Keratinocyte (primary cell): ENCODE measurements at regions not wholly inside any gene's neighbourhood (a gene's known extent, or its start where the extent isn't known, plus 50 kb on each side); places are given as distances from the start of the nearest gene placed in this dataset.

Experiments
- EZH2 ChIP-seq: IDR thresholded peaks from one replicate; pipeline ENCODE4 v1.6.1; 2012; ENCODE audit warnings: inconsistent platforms, mild to moderate bottlenecking, low read length, moderate library complexity
- TF ChIP-seq, protein P1 (sequence below), 3 experiments: IDR thresholded peaks in 1 of 3; conservative IDR thresholded peaks in 1 of 3; optimal IDR thresholded peaks in 1 of 3; 2 replicates in 2 of 3; 3 replicates in 1 of 3; pipeline versions ENCODE3 to v1.5.1; 2011; ENCODE audit warnings: low read length in 3 of 3, mild to moderate bottlenecking in 3 of 3, moderate library complexity in 2 of 3, control low read depth in 1 of 3, inconsistent platforms in 1 of 3; ENCODE audit not compliant: insufficient read depth in 2 of 3; ENCODE audit errors: extremely low read depth in 1 of 3

DNA sequence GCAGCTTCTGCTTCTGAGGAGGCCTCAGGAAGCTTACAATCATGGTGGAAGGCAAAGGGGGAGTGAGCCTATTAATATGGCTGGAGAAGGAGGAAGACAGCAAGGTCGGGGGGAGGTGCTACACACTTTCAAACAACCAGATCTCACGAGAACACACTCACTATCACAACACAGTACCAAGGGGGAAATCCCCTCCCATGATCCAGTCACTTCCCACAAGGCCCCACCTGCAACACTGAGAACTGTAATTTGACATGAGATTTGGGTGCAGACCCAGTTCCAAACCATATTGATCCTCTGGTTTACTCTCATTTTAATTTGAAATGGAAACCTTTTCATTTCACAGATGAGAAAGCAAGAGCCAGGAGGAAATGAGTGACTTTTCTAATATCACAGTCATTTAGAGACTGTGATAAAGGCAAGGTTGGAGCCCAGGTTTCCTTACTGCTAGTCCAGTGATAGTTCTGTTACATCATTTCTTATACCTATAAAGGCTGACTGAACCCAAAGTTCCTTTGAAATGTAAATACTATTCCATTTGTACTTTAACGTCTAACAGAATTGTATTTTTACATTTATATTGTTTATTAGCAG, 105.8 kb upstream of the GAP43 start:
- TF ChIP-seq, protein P1, sequence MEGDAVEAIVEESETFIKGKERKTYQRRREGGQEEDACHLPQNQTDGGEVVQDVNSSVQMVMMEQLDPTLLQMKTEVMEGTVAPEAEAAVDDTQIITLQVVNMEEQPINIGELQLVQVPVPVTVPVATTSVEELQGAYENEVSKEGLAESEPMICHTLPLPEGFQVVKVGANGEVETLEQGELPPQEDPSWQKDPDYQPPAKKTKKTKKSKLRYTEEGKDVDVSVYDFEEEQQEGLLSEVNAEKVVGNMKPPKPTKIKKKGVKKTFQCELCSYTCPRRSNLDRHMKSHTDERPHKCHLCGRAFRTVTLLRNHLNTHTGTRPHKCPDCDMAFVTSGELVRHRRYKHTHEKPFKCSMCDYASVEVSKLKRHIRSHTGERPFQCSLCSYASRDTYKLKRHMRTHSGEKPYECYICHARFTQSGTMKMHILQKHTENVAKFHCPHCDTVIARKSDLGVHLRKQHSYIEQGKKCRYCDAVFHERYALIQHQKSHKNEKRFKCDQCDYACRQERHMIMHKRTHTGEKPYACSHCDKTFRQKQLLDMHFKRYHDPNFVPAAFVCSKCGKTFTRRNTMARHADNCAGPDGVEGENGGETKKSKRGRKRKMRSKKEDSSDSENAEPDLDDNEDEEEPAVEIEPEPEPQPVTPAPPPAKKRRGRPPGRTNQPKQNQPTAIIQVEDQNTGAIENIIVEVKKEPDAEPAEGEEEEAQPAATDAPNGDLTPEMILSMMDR (optimal IDR thresholded peaks at IDR 0.05 in 1 of 3, IDR thresholded peaks at IDR 0.05 in 1 of 3, conservative IDR thresholded peaks at IDR 0.05 in 1 of 3; ENCODE audit: extremely low read depth in 1 of 3, insufficient read depth in 2 of 3, low read length in 3 of 3), result no peak
- TF ChIP-seq EZH2, result no peak
